ENCODE measurements at regions not wholly inside any gene's neighbourhood (a gene's known extent, or its start where the extent isn't known, plus 50 kb on each side); places are given as distances from the start of the nearest gene placed in this dataset.

DNA sequence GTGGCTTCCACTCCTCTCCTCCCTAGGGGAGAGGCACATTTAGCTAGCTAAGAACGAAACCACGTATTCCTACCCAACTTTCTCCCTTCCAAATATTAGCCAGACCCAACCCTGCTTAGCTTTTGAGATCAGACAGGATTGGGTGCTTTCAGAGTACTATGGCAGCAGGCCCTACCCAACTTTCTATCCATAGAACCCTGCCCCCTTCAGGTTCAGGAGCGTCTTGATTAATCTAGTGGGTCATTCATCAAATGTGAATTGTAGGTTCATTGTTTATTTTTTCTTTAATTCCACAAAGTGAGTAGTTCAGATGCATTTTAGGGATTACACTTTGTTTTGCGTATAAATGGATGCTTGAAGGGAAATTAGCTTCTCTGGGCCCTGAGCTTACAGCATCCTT, 188.3 kb downstream of the MIB1 start:
- no peaks in the 10 kb centered on the region for H3K9me3 ChIP-seq
- 58 to 62% methylated on average over 4 of the region's 4 CpGs for WGBS, 2 donors
- no peaks in the 10 kb centered on the region for H3K4me1 ChIP-seq
- TF ChIP-seq, protein P1, sequence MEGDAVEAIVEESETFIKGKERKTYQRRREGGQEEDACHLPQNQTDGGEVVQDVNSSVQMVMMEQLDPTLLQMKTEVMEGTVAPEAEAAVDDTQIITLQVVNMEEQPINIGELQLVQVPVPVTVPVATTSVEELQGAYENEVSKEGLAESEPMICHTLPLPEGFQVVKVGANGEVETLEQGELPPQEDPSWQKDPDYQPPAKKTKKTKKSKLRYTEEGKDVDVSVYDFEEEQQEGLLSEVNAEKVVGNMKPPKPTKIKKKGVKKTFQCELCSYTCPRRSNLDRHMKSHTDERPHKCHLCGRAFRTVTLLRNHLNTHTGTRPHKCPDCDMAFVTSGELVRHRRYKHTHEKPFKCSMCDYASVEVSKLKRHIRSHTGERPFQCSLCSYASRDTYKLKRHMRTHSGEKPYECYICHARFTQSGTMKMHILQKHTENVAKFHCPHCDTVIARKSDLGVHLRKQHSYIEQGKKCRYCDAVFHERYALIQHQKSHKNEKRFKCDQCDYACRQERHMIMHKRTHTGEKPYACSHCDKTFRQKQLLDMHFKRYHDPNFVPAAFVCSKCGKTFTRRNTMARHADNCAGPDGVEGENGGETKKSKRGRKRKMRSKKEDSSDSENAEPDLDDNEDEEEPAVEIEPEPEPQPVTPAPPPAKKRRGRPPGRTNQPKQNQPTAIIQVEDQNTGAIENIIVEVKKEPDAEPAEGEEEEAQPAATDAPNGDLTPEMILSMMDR (IDR thresholded peaks at IDR 0.05), result no peak
- no peak for TF ChIP-seq POLR2A (IDR thresholded peaks at IDR 0.05)
- H3K4me3 ChIP-seq (replicated peaks in 1 of 3), result no peak overlapping the region
- no peak for DNase-seq
- H3K27me3 ChIP-seq, result no peaks in the 10 kb centered on the region
- no peak overlapping the region for H3K27ac ChIP-seq
- intact Hi-C loops (cut with DNase I), result no loop called here
- no peaks in the 10 kb centered on the region for H3K36me3 ChIP-seq

DNA sequence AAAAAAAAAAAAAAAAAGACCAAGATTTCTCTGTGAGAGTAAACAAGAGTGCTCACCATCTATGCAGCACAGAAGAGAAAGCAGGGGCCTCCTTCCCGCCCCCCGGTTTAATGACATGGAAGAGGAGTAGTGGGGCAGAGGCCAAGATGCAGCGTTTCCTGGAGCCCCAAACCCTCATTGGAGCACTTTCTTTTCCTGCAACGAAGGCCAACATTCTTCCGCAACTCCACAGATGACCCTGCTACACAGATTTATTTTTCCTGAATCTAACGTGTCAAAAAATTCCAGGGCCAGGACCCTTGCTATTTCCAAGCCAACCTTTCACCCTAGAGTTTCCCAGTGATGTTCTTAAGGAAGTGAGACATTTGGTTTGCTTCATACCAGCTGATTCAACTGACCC, 189.6 kb downstream of the MIB1 start:
- TF ChIP-seq, protein P1 (IDR thresholded peaks at IDR 0.05), result no peak
- TF ChIP-seq POLR2A (IDR thresholded peaks at IDR 0.05), result no peak
- Histone ChIP-seq H3K4me1 (no peaks in the 10 kb centered on the region), H3K9me3 (no peaks in the 10 kb centered on the region), H3K36me3 (no peaks in the 10 kb centered on the region), H3K27me3 (no peaks in the 10 kb centered on the region), H3K4me3 (replicated peaks in 1 of 3) (no peak overlapping the region), H3K27ac (no peak overlapping the region)
- no peak for DNase-seq
- 56 to 75% methylated on average over 6 of the region's 6 CpGs for WGBS, 2 donors
- intact Hi-C loops (cut with DNase I), result no loop called here

DNA sequence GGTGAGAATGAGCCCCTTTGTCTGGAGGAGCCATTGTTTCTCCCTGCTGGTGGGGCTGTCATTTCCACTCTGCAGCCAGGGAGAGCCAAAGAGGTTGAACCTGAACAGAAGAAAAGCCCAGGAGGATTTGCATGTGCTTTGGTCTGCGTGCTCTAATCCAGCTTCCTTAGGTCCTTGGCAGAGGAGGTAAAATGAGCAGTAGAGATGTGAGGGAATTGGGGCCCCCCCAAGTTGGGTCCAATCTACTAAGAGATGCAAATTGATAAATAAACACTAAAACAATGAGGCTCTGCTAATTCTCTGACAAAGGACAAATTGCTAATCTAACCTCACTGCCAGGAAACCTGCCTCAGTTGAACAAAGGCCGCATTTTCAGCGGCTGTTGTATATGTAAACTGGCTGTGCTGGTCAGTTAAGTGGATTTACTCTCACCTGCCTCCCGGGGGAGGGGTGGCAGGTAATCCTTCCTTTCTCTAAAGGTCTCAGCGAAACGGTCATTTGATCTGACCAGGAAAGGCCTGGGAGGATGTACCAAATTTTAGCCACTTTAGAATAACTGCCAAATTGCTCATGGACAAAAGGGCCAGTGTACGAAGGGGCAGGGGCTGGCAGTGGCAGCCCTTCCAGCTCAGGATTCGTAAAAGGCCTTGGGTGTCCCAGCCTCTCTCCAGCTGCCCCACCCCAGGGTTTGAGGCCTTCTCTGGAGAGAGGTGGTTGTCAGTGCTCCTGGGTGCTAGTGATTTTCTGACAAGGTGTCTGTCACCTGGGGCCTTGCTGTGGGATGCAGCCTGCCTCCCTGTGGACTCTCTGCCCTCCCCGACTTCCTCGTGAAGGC, 193.6 kb downstream of the MIB1 start:
- no peak for DNase-seq
- TF ChIP-seq, protein P1 (IDR thresholded peaks at IDR 0.05), result no peak
- TF ChIP-seq POLR2A (IDR thresholded peaks at IDR 0.05), result no peak
- whole genome bisulfite sequencing, 2 donors, result 70 to 75% methylated on average over 10 of the region's 10 CpGs
- no peaks in the 10 kb centered on the region for H3K9me3 ChIP-seq
- H3K27me3 ChIP-seq, result no peaks in the 10 kb centered on the region
- no peak overlapping the region for H3K27ac ChIP-seq
- no peak overlapping the region for H3K4me3 ChIP-seq (replicated peaks in 1 of 3)
- intact Hi-C loops (cut with DNase I), result no loop called here
- no peaks in the 10 kb centered on the region for H3K36me3 ChIP-seq
- no peaks in the 10 kb centered on the region for H3K4me1 ChIP-seq

DNA sequence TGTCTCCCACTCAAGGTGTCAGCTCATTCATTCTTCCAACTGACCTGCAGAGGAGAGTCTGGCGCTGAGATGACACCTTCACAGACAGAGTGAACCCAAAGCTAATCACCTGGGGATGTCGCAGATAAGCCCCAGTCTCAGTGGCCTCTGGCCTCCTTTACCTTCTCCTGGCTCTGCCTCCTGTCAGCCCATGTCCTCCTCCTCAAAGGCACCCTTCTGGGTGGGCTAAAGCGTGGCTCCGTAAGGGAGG, 194.1 kb downstream of the MIB1 start:
- intact Hi-C loops (cut with DNase I), result no loop called here

DNA sequence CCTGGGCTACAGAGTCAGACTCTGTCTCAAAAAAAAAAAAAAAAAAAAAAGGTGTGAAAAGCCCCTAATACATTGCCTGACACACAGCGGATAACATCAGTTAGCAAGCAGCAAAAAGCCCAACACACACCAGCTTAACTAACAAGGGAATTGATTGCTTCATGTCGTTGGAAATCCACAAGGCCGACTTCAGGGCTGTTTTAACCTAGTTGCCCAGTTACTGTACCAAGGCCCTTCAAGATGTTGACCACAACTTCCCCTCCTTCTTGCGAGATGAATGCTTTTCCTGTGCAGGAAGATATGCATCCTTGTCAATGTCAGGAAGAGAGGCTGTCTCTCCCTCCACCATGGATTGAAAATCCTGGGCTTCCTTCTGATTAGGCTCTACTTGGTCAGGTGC, 202.9 kb downstream of the MIB1 start:
- no peak overlapping the region for H3K27ac ChIP-seq
- no peaks in the 10 kb centered on the region for H3K36me3 ChIP-seq
- intact Hi-C loops (cut with DNase I), result no loop called here
- H3K4me1 ChIP-seq, result no peaks in the 10 kb centered on the region
- H3K4me3 ChIP-seq (replicated peaks in 1 of 3), result no peak overlapping the region
- DNase-seq, result no peak
- H3K27me3 ChIP-seq, result no peaks in the 10 kb centered on the region
- H3K9me3 ChIP-seq, result no peaks in the 10 kb centered on the region
- TF ChIP-seq POLR2A (IDR thresholded peaks at IDR 0.05), result no peak
- TF ChIP-seq, protein P1 (IDR thresholded peaks at IDR 0.05), result no peak
- WGBS, 2 donors, result 67 to 78% methylated on average over 4 of the region's 4 CpGs

More for the DNA sequence above, 194.1 kb downstream of the MIB1 start:
- no peak overlapping the region for H3K27ac ChIP-seq
- H3K9me3 ChIP-seq, result no peaks in the 10 kb centered on the region
- TF ChIP-seq, protein P1 (IDR thresholded peaks at IDR 0.05), result no peak
- TF ChIP-seq POLR2A (IDR thresholded peaks at IDR 0.05), result no peak
- H3K36me3 ChIP-seq, result no peaks in the 10 kb centered on the region
- no peak overlapping the region for H3K4me3 ChIP-seq (replicated peaks in 1 of 3)
- no peaks in the 10 kb centered on the region for H3K27me3 ChIP-seq
- no peaks in the 10 kb centered on the region for H3K4me1 ChIP-seq
- no peak for DNase-seq
- 81 to 90% methylated on average over 4 of the region's 4 CpGs for WGBS, 2 donors

Measured in thyroid gland (tissue), 4 donors.